ENCODE measurements at regions not wholly inside any gene's neighbourhood (a gene's known extent, or its start where the extent isn't known, plus 50 kb on each side); places are given as distances from the start of the nearest gene placed in this dataset.
A peak's percentile ranks its signal among the peaks of the same experiment; 100 is the strongest.

DNA sequence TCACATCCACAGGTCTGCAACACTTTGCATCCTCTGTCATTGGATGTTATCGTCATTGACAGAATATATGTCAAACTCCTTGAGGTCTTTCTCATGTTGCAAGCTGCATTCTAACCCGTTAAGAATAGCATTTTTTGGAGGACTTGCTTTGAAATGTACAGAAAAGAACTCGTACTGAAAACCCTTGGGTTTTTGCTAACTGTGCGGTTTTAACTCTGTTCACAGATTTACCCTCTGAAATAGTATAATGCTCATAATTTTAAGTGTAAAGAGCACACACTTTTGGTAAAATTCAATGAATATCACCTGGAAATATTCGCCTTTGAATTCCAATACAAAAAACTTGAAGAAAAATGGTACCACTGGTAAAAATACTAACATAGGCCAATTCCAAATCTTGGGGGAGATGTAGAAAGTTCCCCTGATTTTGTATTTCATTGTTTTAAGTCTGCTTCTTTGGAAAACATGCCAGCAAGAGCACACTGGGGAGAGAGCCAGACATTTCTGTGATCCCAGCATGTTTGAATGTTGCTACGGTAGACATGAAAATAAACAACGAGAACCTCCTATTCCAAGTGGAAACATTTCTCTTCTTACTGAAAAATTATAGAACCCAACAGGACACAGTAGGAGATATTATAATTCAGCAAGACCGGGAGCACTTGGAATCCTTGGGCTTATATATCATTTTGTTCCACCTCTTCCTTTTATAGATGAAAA lies 446.0 kb downstream of the AEBP2 start:
- Histone ChIP-seq H3K4me3 (replicated peaks in 1 of 4; ENCODE audit: control extremely low read depth in 1 of 4, insufficient read depth in 1 of 4, low read depth in 3 of 4, low read length in 4 of 4) (no peak overlapping the region), H3K4me2 (ENCODE audit: extremely low read depth, insufficient read depth, low read length) (no peak overlapping the region), H3K36me3 (ENCODE audit: control insufficient read depth, insufficient read depth, low read length) (no peaks in the 10 kb centered on the region), H3K79me2 (ENCODE audit: control insufficient read depth, insufficient read depth, low read length) (no peaks in the 10 kb centered on the region), H3K27me3 (ENCODE audit: control insufficient read depth, insufficient read depth, low read length) (no peaks in the 10 kb centered on the region), H3K27ac (ENCODE audit: insufficient read depth, low read length) (no peak overlapping the region), H4K20me1 (ENCODE audit: control insufficient read depth, extremely low read depth, insufficient read depth, low read length) (no peaks in the 10 kb centered on the region), H2AFZ (ENCODE audit: low read length) (no peak overlapping the region), H3K4me1 (ENCODE audit: control insufficient read depth, extremely low read depth, insufficient read depth, low read length) (no peaks in the 10 kb centered on the region), H3K9me3 (ENCODE audit: control insufficient read depth, insufficient read depth, low read depth, low read length) (no peaks in the 10 kb centered on the region), H3K9ac (ENCODE audit: insufficient read depth, low read length) (no peak overlapping the region)
- DNase-seq (ENCODE audit: low read depth in 2 of 2), result peak; percentile 48 to 54
- TF ChIP-seq, protein P1, sequence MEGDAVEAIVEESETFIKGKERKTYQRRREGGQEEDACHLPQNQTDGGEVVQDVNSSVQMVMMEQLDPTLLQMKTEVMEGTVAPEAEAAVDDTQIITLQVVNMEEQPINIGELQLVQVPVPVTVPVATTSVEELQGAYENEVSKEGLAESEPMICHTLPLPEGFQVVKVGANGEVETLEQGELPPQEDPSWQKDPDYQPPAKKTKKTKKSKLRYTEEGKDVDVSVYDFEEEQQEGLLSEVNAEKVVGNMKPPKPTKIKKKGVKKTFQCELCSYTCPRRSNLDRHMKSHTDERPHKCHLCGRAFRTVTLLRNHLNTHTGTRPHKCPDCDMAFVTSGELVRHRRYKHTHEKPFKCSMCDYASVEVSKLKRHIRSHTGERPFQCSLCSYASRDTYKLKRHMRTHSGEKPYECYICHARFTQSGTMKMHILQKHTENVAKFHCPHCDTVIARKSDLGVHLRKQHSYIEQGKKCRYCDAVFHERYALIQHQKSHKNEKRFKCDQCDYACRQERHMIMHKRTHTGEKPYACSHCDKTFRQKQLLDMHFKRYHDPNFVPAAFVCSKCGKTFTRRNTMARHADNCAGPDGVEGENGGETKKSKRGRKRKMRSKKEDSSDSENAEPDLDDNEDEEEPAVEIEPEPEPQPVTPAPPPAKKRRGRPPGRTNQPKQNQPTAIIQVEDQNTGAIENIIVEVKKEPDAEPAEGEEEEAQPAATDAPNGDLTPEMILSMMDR (conservative IDR thresholded peaks at IDR 0.05 in 1 of 2, IDR thresholded peaks at IDR 0.05 in 1 of 2; ENCODE audit: low read depth in 1 of 2, low read length in 2 of 2), result no peak
- no peak for TF ChIP-seq EZH2 (IDR thresholded peaks at IDR 0.05; ENCODE audit: low read length, missing control alignments)

DNA sequence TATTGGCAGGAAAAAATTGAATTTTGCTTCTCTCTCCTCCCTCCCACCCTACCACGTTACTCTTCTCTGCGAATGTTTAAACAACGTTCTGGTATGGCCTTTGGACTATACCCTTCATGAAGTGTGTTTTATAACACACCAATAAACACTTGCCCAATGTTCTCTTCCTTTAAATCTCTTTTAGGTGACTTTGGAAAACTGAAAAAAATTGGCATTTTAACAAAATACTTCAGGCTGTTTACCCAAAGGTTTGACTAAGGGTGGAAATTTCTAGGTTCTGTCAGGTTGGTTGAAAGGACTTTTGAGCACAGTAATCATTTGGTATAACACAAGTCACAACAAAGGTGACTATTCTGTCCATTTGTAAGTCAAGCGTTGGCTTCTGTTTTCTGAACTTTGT lies 446.8 kb downstream of the AEBP2 start:
- no peaks in the 10 kb centered on the region for H4K20me1 ChIP-seq (ENCODE audit: control insufficient read depth, extremely low read depth, insufficient read depth, low read length)

DNA sequence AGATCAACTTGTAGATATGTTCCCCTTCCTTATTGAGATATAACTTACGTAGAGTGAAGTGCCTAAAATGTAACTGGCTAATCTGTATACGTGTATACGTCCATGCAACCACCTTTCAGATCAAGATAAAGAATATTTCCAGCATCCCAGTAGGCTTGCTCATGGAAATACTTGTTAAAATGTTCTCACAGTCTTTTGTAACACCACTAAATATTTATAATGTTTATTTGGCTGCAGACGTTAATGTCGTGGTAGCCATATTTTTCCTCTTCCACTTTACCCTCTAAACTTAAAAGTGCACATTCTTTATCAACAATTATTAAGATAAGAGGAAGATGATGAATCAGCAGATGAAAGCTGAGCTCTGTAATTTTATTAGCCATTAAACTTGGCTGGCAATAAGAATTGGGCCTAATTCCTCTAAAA lies 447.4 kb downstream of the AEBP2 start:
- no peaks in the 10 kb centered on the region for H3K27me3 ChIP-seq (ENCODE audit: control insufficient read depth, insufficient read depth, low read length)

More for the DNA sequence above, 446.8 kb downstream of the AEBP2 start:
- Histone ChIP-seq H3K27me3 (ENCODE audit: control insufficient read depth, insufficient read depth, low read length) (no peaks in the 10 kb centered on the region), H3K4me3 (replicated peaks in 1 of 4; ENCODE audit: control extremely low read depth in 1 of 4, insufficient read depth in 1 of 4, low read depth in 3 of 4, low read length in 4 of 4) (no peak overlapping the region), H3K9me3 (ENCODE audit: control insufficient read depth, insufficient read depth, low read depth, low read length) (no peaks in the 10 kb centered on the region), H3K79me2 (ENCODE audit: control insufficient read depth, insufficient read depth, low read length) (no peaks in the 10 kb centered on the region), H3K36me3 (ENCODE audit: control insufficient read depth, insufficient read depth, low read length) (no peaks in the 10 kb centered on the region), H2AFZ (ENCODE audit: low read length) (no peak overlapping the region), H3K27ac (ENCODE audit: insufficient read depth, low read length) (no peak overlapping the region), H3K9ac (ENCODE audit: insufficient read depth, low read length) (no peak overlapping the region), H3K4me1 (ENCODE audit: control insufficient read depth, extremely low read depth, insufficient read depth, low read length) (no peaks in the 10 kb centered on the region), H3K4me2 (ENCODE audit: extremely low read depth, insufficient read depth, low read length) (no peak overlapping the region)
- no peak for TF ChIP-seq EZH2 (IDR thresholded peaks at IDR 0.05; ENCODE audit: low read length, missing control alignments)
- TF ChIP-seq, protein P1 (conservative IDR thresholded peaks at IDR 0.05 in 1 of 2, IDR thresholded peaks at IDR 0.05 in 1 of 2; ENCODE audit: low read depth in 1 of 2, low read length in 2 of 2), result no peak
- DNase-seq (ENCODE audit: low read depth in 2 of 2), result no peak

More for the DNA sequence above, 447.4 kb downstream of the AEBP2 start:
- no peak overlapping the region for H3K4me2 ChIP-seq (ENCODE audit: extremely low read depth, insufficient read depth, low read length)
- H3K9me3 ChIP-seq (ENCODE audit: control insufficient read depth, insufficient read depth, low read depth, low read length), result no peaks in the 10 kb centered on the region
- TF ChIP-seq, protein P1 (conservative IDR thresholded peaks at IDR 0.05 in 1 of 2, IDR thresholded peaks at IDR 0.05 in 1 of 2; ENCODE audit: low read depth in 1 of 2, low read length in 2 of 2), result no peak
- TF ChIP-seq EZH2 (IDR thresholded peaks at IDR 0.05; ENCODE audit: low read length, missing control alignments), result no peak
- H3K4me1 ChIP-seq (ENCODE audit: control insufficient read depth, extremely low read depth, insufficient read depth, low read length), result no peaks in the 10 kb centered on the region
- no peak overlapping the region for H3K27ac ChIP-seq (ENCODE audit: insufficient read depth, low read length)
- H3K79me2 ChIP-seq (ENCODE audit: control insufficient read depth, insufficient read depth, low read length), result no peaks in the 10 kb centered on the region
- no peak overlapping the region for H3K4me3 ChIP-seq (replicated peaks in 1 of 4; ENCODE audit: control extremely low read depth in 1 of 4, insufficient read depth in 1 of 4, low read depth in 3 of 4, low read length in 4 of 4)
- no peak overlapping the region for H3K9ac ChIP-seq (ENCODE audit: insufficient read depth, low read length)
- H2AFZ ChIP-seq (ENCODE audit: low read length), result peak overlapping the region; percentile 33
- H4K20me1 ChIP-seq (ENCODE audit: control insufficient read depth, extremely low read depth, insufficient read depth, low read length), result no peaks in the 10 kb centered on the region
- H3K36me3 ChIP-seq (ENCODE audit: control insufficient read depth, insufficient read depth, low read length), result no peaks in the 10 kb centered on the region
- DNase-seq (ENCODE audit: low read depth in 2 of 2), result peak; percentile 39 to 49

Data from fibroblast of lung (primary cell).